NCI-H345 (cell line): ENCODE measurements at regions not wholly inside any gene's neighbourhood (a gene's known extent, or its start where the extent isn't known, plus 50 kb on each side); places are given as distances from the start of the nearest gene placed in this dataset.
"Not testable (repeated sequence)": the region's sequence is repeated elsewhere in the genome, so short reads cannot be mapped to it uniquely, and the experiment has no call there.

Source experiments
- DNase-seq: peaks from one replicate; lab custom pipeline; 2025; lab: John Stamatoyannopoulos, UW

GRCh38 chr17:61539728-61540127 lies 51.3 kb downstream of the NACA2 start:
- DNase-seq: not testable (repeated sequence)

GRCh38 chr17:61538480-61538879 lies 52.5 kb downstream of the NACA2 start:
- no peak for DNase-seq

- peak; percentile 18 for DNase-seq
These were observed 53.7 kb downstream of the NACA2 start for GRCh38 chr17:61537264-61537771.

DNA sequence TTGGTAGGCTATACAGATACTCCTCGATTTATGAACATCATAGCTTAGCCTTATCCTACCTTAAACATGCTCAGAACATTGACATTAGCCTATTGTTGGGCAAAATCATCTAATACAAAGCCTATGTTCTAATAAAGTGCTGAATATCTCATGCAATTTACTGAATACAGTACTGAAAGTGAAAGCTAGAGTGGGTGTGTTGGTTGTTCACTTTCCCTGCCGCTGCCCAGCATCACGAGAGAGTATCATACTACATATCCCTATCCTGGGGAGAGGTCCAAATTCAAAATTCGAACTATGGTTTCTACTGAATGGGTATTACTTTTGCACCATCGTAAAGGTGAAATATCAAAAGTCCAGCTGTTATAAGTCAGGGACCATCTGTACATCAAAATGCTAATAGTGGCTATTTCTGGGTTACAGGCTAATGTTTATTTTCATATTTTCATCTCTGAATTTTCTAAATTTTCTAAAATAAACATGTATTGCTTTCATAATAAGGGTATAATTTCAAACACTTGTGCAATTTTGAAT lies 54.5 kb downstream of the NACA2 start:
- DNase-seq: no peak
